GM21825 (cell line): ENCODE measurements at regions not wholly inside any gene's neighbourhood (a gene's known extent, or its start where the extent isn't known, plus 50 kb on each side); places are given as distances from the start of the nearest gene placed in this dataset.

Source experiments
- ATAC-seq: cut with Tn5 transposase; IDR thresholded peaks from one replicate; pipeline ENCODE4 v1.9.1; 2021; ENCODE audit warnings: mild to moderate bottlenecking, moderate library complexity; ENCODE audit not compliant: unreplicated experiment

GRCh38 chr20:60410618-60411264, 452.5 kb downstream of the CDH26 start:
- ATAC-seq = no peak

GRCh38 chr20:60411813-60412212, 453.6 kb downstream of the CDH26 start:
- no peak for ATAC-seq

GRCh38 chr20:60420676-60421229, 462.5 kb downstream of the CDH26 start:
- ATAC-seq = no peak

- ATAC-seq = no peak
Observed at GRCh38 chr20:60422848-60423247, 464.6 kb downstream of the CDH26 start.

GRCh38 chr20:60424267-60424902, 466.2 kb downstream of the CDH26 start:
- ATAC-seq = no peak

- no peak for ATAC-seq
Observed at GRCh38 chr20:60427516-60427915, 469.3 kb downstream of the CDH26 start.

GRCh38 chr20:60428651-60429050, 470.4 kb downstream of the CDH26 start:
- ATAC-seq = no peak

GRCh38 chr20:60430516-60431001, 472.3 kb downstream of the CDH26 start:
- ATAC-seq = no peak

- ATAC-seq = no peak
Observed at GRCh38 chr20:60431349-60431748, 473.1 kb downstream of the CDH26 start.

- ATAC-seq = no peak
Observed at GRCh38 chr20:60437418-60437817, 479.2 kb downstream of the CDH26 start.

GRCh38 chr20:60446267-60447111, 488.3 kb downstream of the CDH26 start:
- no peak for ATAC-seq

GRCh38 chr20:60447703-60448102, 489.5 kb downstream of the CDH26 start:
- no peak for ATAC-seq

- no peak for ATAC-seq
Observed at GRCh38 chr20:60453388-60454246, 495.4 kb downstream of the CDH26 start.

GRCh38 chr20:60454491-60454890, 496.3 kb downstream of the CDH26 start:
- no peak for ATAC-seq

- ATAC-seq = no peak
Observed at GRCh38 chr20:60455272-60455671, 497.0 kb downstream of the CDH26 start.

GRCh38 chr20:60459212-60459611, 501.0 kb downstream of the CDH26 start:
- no peak for ATAC-seq

- no peak for ATAC-seq
Observed at GRCh38 chr20:60461993-60462392, 503.8 kb downstream of the CDH26 start.

- ATAC-seq = no peak
Observed at GRCh38 chr20:60463798-60464197, 505.6 kb downstream of the CDH26 start.

- ATAC-seq = no peak
Observed at GRCh38 chr20:60465439-60465838, 507.2 kb downstream of the CDH26 start.

GRCh38 chr20:60465993-60466686, 507.9 kb downstream of the CDH26 start:
- ATAC-seq = no peak
